H1 (cell line): ENCODE measurements at regions not wholly inside any gene's neighbourhood (a gene's known extent, or its start where the extent isn't known, plus 50 kb on each side); places are given as distances from the start of the nearest gene placed in this dataset.

Experiments used
- CTCF ChIA-PET: fragments of 300-600 bp; sonication (Branson Sonifier 250); formaldehyde crosslinking; loops from one replicate; lab custom pipeline; 2021; ENCODE audit not compliant: partially characterized antibody; lab: Charles Lee
- POLR2A ChIA-PET: fragments of 300-600 bp; sonication (Branson Sonifier 250); formaldehyde crosslinking; loops from one replicate; lab custom pipeline; 2021; ENCODE audit warnings: inconsistent platforms; ENCODE audit not compliant: partially characterized antibody; lab: Charles Lee
- DNase-seq, 2 experiments: peaks; one replicate each; pipeline versions ENCODE4 v3.0.0 to v3.0.0-alpha.2; 2010 to 2022; ENCODE audit warnings: low spot score in 2 of 2, low read depth in 1 of 2, mixed read lengths in 1 of 2
- FAIRE-seq: peaks from 2 replicates; lab custom pipeline; 2011; peaks lifted over from hg19 to GRCh38; lab: Jason Lieb, UNC
- H2AFZ ChIP-seq: 2 replicates; pipeline ENCODE4 v1.8.1; 2012; ENCODE audit warnings: low read length, inconsistent platforms
- H2AK5ac ChIP-seq: 2 replicates; pipeline ENCODE4 v1.6.1; 2013; ENCODE audit warnings: low read depth, low read length
- H2BK120ac ChIP-seq: replicated peaks from 2 replicates; pipeline ENCODE3; 2013; ENCODE audit warnings: low read depth, low read length, inconsistent platforms
- H2BK12ac ChIP-seq: 2 replicates; pipeline ENCODE4 v1.6.1; 2013; ENCODE audit warnings: low read depth, low read length
- H2BK15ac ChIP-seq: 2 replicates; pipeline ENCODE4 v1.6.1; 2013; ENCODE audit warnings: low read length
- H2BK20ac ChIP-seq: 2 replicates; pipeline ENCODE4 v1.6.1; 2013; ENCODE audit warnings: low read length
- H2BK5ac ChIP-seq: 2 replicates; pipeline ENCODE4 v1.6.1; 2013; ENCODE audit warnings: low read depth, low read length
- H3K14ac ChIP-seq: 2 replicates; pipeline ENCODE4 v1.6.1; 2013; ENCODE audit warnings: inconsistent platforms; ENCODE audit not compliant: insufficient read length
- H3K18ac ChIP-seq: 2 replicates; pipeline ENCODE4 v1.6.1; 2013; ENCODE audit warnings: low read length; ENCODE audit errors: extremely low read depth
- H3K23ac ChIP-seq: 2 replicates; pipeline ENCODE4 v1.6.1; 2013; ENCODE audit warnings: inconsistent platforms; ENCODE audit not compliant: insufficient read length
- H3K23me2 ChIP-seq: 2 replicates; pipeline ENCODE4 v1.6.1; 2013; ENCODE audit warnings: low read depth, low read length
- H3K27ac ChIP-seq: 2 replicates; pipeline ENCODE4 v1.6.1; 2011; ENCODE audit warnings: low read depth, low read length, inconsistent platforms
- H3K27me3 ChIP-seq, 4 experiments: replicated peaks in 1 of 4; 1 replicate in 1 of 4; 2 replicates in 3 of 4; pipeline versions ENCODE4 v1.6.1 to v1.8.1; 2011 to 2013; ENCODE audit warnings: low read length in 3 of 4, mild to moderate bottlenecking in 3 of 4, inconsistent platforms in 2 of 4, mixed read lengths in 2 of 4, moderate library complexity in 1 of 4; ENCODE audit not compliant: control insufficient read depth in 3 of 4, insufficient read depth in 3 of 4; ENCODE audit errors: extremely low read depth in 1 of 4
- H3K36me3 ChIP-seq, 4 experiments: 2 replicates each; pipeline versions ENCODE4 v1.6.1 to v1.8.1; 2011 to 2013; ENCODE audit warnings: mild to moderate bottlenecking in 4 of 4, low read length in 3 of 4, moderate library complexity in 2 of 4, control low read depth in 1 of 4, inconsistent platforms in 1 of 4; ENCODE audit not compliant: insufficient read depth in 4 of 4, control insufficient read depth in 2 of 4
- H3K4ac ChIP-seq: replicated peaks from 2 replicates; pipeline ENCODE3; 2013; ENCODE audit warnings: low read length, low read depth, mixed read lengths, inconsistent platforms; ENCODE audit not compliant: insufficient read length
- H3K4me1 ChIP-seq, 4 experiments: replicated peaks in 1 of 4; 1 replicate in 1 of 4; 2 replicates in 3 of 4; pipeline versions ENCODE4 v1.6.1 to v1.8.1; 2011 to 2013; ENCODE audit warnings: low read length in 3 of 4, inconsistent platforms in 2 of 4, mixed read lengths in 1 of 4; ENCODE audit not compliant: insufficient read depth in 4 of 4, control insufficient read depth in 3 of 4
- H3K4me2 ChIP-seq, 2 experiments: 2 replicates each; pipeline versions ENCODE4 v1.6.1 to v1.8.1; 2011 to 2013; ENCODE audit warnings: low read depth in 2 of 2, low read length in 2 of 2, control low read depth in 1 of 2, inconsistent platforms in 1 of 2, mild to moderate bottlenecking in 1 of 2; ENCODE audit not compliant: insufficient read depth in 1 of 2
- H3K4me3 ChIP-seq, 4 experiments: fragments of 200-600, 300-600 bp in 1 of 4; sonication (generic), shearing (Covaris generic), sonication (Bioruptor Twin) in 1 of 4; 2 replicates each; pipeline versions ENCODE4 v1.5.1 to v1.8.1; 2011 to 2016; ENCODE audit warnings: low read length in 4 of 4, low read depth in 3 of 4, control low read depth in 2 of 4, inconsistent platforms in 2 of 4, mild to moderate bottlenecking in 2 of 4, mixed read lengths in 1 of 4, moderate library complexity in 1 of 4; ENCODE audit not compliant: insufficient read depth in 2 of 4; ENCODE audit errors: extremely low read depth in 1 of 4
- H3K56ac ChIP-seq: replicated peaks from 2 replicates; pipeline ENCODE3; 2013; ENCODE audit warnings: low read depth, mild to moderate bottlenecking, mixed read lengths, low read length, inconsistent platforms; ENCODE audit not compliant: insufficient read length
- H3K79me1 ChIP-seq: 2 replicates; pipeline ENCODE4 v1.6.1; 2013; ENCODE audit warnings: low read depth, low read length, control low read depth
- H3K79me2 ChIP-seq, 2 experiments: 2 replicates each; pipeline versions ENCODE4 v1.6.1 to v1.8.1; 2012 to 2013; ENCODE audit warnings: low read length in 2 of 2, mild to moderate bottlenecking in 2 of 2, inconsistent platforms in 1 of 2; ENCODE audit not compliant: insufficient read depth in 2 of 2, control insufficient read depth in 1 of 2
- H3K9ac ChIP-seq, 4 experiments: replicated peaks in 1 of 4; 1 replicate in 1 of 4; 2 replicates in 3 of 4; pipeline versions ENCODE4 v1.6.1 to v1.8.1; 2011 to 2013; ENCODE audit warnings: low read depth in 3 of 4, low read length in 3 of 4, control low read depth in 2 of 4, mild to moderate bottlenecking in 2 of 4, moderate library complexity in 2 of 4, inconsistent platforms in 1 of 4; ENCODE audit errors: extremely low read depth in 1 of 4
- H3K9me3 ChIP-seq, 2 experiments: 2 replicates each; pipeline versions ENCODE4 v1.6.1 to v1.8.1; 2012 to 2013; ENCODE audit warnings: mild to moderate bottlenecking in 2 of 2, moderate library complexity in 2 of 2, control low read depth in 1 of 2, inconsistent platforms in 1 of 2, low read depth in 1 of 2, low read length in 1 of 2, mixed read lengths in 1 of 2; ENCODE audit not compliant: insufficient read depth in 2 of 2
- H4K20me1 ChIP-seq, 2 experiments: replicated peaks in 1 of 2; 2 replicates each; pipeline versions ENCODE3 to v1.8.1; 2011 to 2013; ENCODE audit warnings: inconsistent platforms in 2 of 2, low read length in 2 of 2, mild to moderate bottlenecking in 1 of 2; ENCODE audit not compliant: insufficient read depth in 2 of 2, control insufficient read depth in 1 of 2
- H4K5ac ChIP-seq: 2 replicates; pipeline ENCODE4 v1.6.1; 2013; ENCODE audit warnings: low read length, low read depth, mixed read lengths, inconsistent platforms; ENCODE audit not compliant: insufficient read length
- H4K8ac ChIP-seq: 2 replicates; pipeline ENCODE4 v1.8.0; 2013; ENCODE audit warnings: mild to moderate bottlenecking, moderate library complexity, low read length, inconsistent platforms; ENCODE audit not compliant: insufficient read depth; ENCODE audit errors: extremely low read depth
- H4K91ac ChIP-seq: replicated peaks from 2 replicates; pipeline ENCODE3; 2013; ENCODE audit warnings: low read length, mixed read lengths, inconsistent platforms; ENCODE audit not compliant: insufficient read length
- ASH2L ChIP-seq: fragments of 200-600, 300-600 bp; sonication (generic); IDR thresholded peaks from one replicate; pipeline ENCODE4 v1.7.1; 2017; ENCODE audit warnings: low read length
- CEBPB ChIP-seq: IDR thresholded peaks from 2 replicates; pipeline ENCODE4 v1.6.1; 2012; ENCODE audit warnings: low read depth, low read length
- CTBP2 ChIP-seq: IDR thresholded peaks from 2 replicates; pipeline ENCODE4 v1.7.0; 2011; ENCODE audit warnings: borderline replicate concordance, mild to moderate bottlenecking, moderate library complexity, mixed read lengths, low read length; ENCODE audit not compliant: insufficient read depth, insufficient read length
- HDAC2 ChIP-seq, 2 experiments: fragments of 300-600 bp in 1 of 2; sonication (generic) in 1 of 2; IDR thresholded peaks; 2 replicates each; pipeline ENCODE4 v1.6.1; 2011 to 2012; ENCODE audit warnings: low read depth in 2 of 2, low read length in 2 of 2, mild to moderate bottlenecking in 2 of 2, moderate library complexity in 2 of 2, borderline replicate concordance in 1 of 2, inconsistent platforms in 1 of 2
- JUN ChIP-seq: IDR thresholded peaks from 2 replicates; pipeline ENCODE4 v1.6.1; 2011; ENCODE audit warnings: low read depth, mild to moderate bottlenecking, improper control_type of control experiment, low read length
- NRF1 ChIP-seq: IDR thresholded peaks from 2 replicates; pipeline ENCODE4 v1.6.1; 2011; ENCODE audit warnings: mild to moderate bottlenecking, low read depth, low read length, improper control_type of control experiment
- RFX5 ChIP-seq: IDR thresholded peaks from 2 replicates; pipeline ENCODE4 v1.6.1; 2011; ENCODE audit warnings: low read depth, low read length, improper control_type of control experiment, borderline replicate concordance
- SP1 ChIP-seq: IDR thresholded peaks from 2 replicates; pipeline ENCODE4 v1.6.1; 2011; ENCODE audit warnings: low read depth, low read length
- SP4 ChIP-seq: IDR thresholded peaks from 2 replicates; pipeline ENCODE4 v1.6.1; 2012; ENCODE audit warnings: low read length, inconsistent platforms
- TCF12 ChIP-seq: IDR thresholded peaks from 2 replicates; pipeline ENCODE4 v1.6.1; 2011; ENCODE audit warnings: low read depth, mild to moderate bottlenecking, low read length
- TEAD4 ChIP-seq: IDR thresholded peaks from 2 replicates; pipeline ENCODE4 v1.6.1; 2012; ENCODE audit warnings: low read depth, low read length, inconsistent platforms, mixed read lengths
- WGBS, 2 experiments: shearing (Covaris generic) in 1 of 2; methylation state at CpG; one replicate each; pipeline versions ENCODE4 v1.1.6 to v1.1.7; 2013 to 2015; ENCODE audit warnings: low lambda C conversion rate in 2 of 2, mixed read lengths in 2 of 2, inconsistent platforms in 1 of 2, low coverage in 1 of 2, missing lambda C conversion rate in 1 of 2; ENCODE audit not compliant: insufficient replicate concordance in 2 of 2, insufficient coverage in 1 of 2, insufficient read length in 1 of 2; ENCODE audit errors: extremely low coverage in 1 of 2, missing lambda C conversion rate in 1 of 2; 5-methylcytosine and 5-hydroxymethylcytosine counted together

DNA sequence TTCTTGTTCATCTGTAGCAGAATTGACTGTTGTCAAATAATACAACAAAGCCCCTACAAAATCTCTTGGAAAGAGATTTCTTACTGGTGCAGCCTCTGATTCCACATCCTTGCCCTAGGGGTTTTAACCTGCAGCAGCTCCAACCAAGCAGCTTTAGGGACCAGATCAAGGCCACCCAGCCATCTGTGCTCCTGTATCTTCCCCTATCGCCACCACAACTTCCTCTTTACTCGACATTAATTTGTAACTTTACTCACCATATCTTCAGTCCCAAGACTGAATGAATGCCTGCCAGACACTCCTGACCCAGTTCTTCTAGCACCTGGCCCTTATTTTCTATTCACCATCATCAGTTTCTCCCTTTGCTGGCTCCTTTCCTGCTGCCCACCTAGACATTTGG, 156.6 kb upstream of the IL12A start:
- no peak for DNase-seq

More for the DNA sequence above, 156.6 kb upstream of the IL12A start:
- Histone ChIP-seq H2BK15ac (no peak overlapping the region), H2BK20ac (no peak overlapping the region), H2BK5ac (no peak overlapping the region), H3K4me1 (no peaks in the 10 kb centered on the region), H2BK12ac (no peak overlapping the region), H2AK5ac (no peak overlapping the region), H3K56ac (no peak overlapping the region), H3K4ac (no peak overlapping the region), H3K27ac (no peak overlapping the region), H3K18ac (no peak overlapping the region), H3K9me3 (no peaks in the 10 kb centered on the region), H3K36me3 (no peaks in the 10 kb centered on the region), H4K20me1 (no peaks in the 10 kb centered on the region), H3K4me3 (no peak overlapping the region), H3K79me1 (no peaks in the 10 kb centered on the region), H3K9ac (no peak overlapping the region), H3K14ac (no peak overlapping the region), H3K23ac (no peak overlapping the region), H2BK120ac (no peak overlapping the region), H3K23me2 (no peaks in the 10 kb centered on the region), H4K91ac (no peak overlapping the region), H4K5ac (no peak overlapping the region), H3K79me2 (no peaks in the 10 kb centered on the region), H4K8ac (no peak overlapping the region), H2AFZ (no peak overlapping the region), H3K4me2 (no peak overlapping the region), H3K27me3 (no peaks in the 10 kb centered on the region)
- 85% methylated on average over 2 of the region's 2 CpGs; no CpG with 5 or more reads in 1 of the 2 experiments for WGBS, 2 experiments
- ChIA-PET CTCF (interaction anchor here (1.3 to 11.3 kb wide), 4 partner anchors 23 to 172 kb away, joined by 3 to 109 read pairs (median 4); no protein-coding TSS in a partner anchor), POLR2A (interaction anchor here (2.0 kb wide), 1 partner anchor 8 kb away, joined by 5 read pairs; the partner anchor contains the start of gene SCHIP1)
- FAIRE-seq: no peak
- TF ChIP-seq RFX5 (no peak), CTBP2 (no peak), SP4 (no peak), CEBPB (no peak), SP1 (no peak), TCF12 (no peak), ASH2L (no peak), TEAD4 (no peak), JUN (no peak), NRF1 (no peak), HDAC2 (IDR thresholded peaks at IDR 0.05; ENCODE audit: borderline replicate concordance in 1 of 2, low read depth in 2 of 2, low read length in 2 of 2) (no peak)
